ENCODE measurements at regions not wholly inside any gene's neighbourhood (a gene's known extent, or its start where the extent isn't known, plus 50 kb on each side); places are given as distances from the start of the nearest gene placed in this dataset.

- H3K36me3 ChIP-seq (ENCODE audit: control insufficient read depth in 2 of 2, insufficient read depth in 1 of 2, low read length in 2 of 2): no peaks in the 10 kb centered on the region
These were observed 149.6 kb downstream of the CYP26A1 start for GRCh38 chr10:93223336-93223735.

GRCh38 chr10:93224005-93224779 is 150.5 kb downstream of the CYP26A1 start:
- no peak overlapping the region for H3K4me3 ChIP-seq (ENCODE audit: low read depth, low read length)
- CTCF ChIA-PET: interaction anchor here (0.5 to 1.6 kb wide), 7 partner anchors 40 to 339 kb away, joined by 3 to 9 read pairs (median 3); no protein-coding TSS in a partner anchor
- H3K36me3 ChIP-seq (ENCODE audit: control insufficient read depth in 2 of 2, insufficient read depth in 1 of 2, low read length in 2 of 2): no peaks in the 10 kb centered on the region
- H3K4me1 ChIP-seq (ENCODE audit: control insufficient read depth, insufficient read depth, low read length): no peaks in the 10 kb centered on the region
- no peak overlapping the region for H3K27ac ChIP-seq (ENCODE audit: extremely low read depth, low read depth, low read length)
- TF ChIP-seq ZNF555 (tag by site-specific recombination; conservative IDR thresholded peaks at IDR 0.05) (no peak), ZNF529 (tag by site-specific recombination; IDR thresholded peaks at IDR 0.05; ENCODE audit: insufficient replicate concordance) (no peak), ZNF488 (tag by site-specific recombination; IDR thresholded peaks at IDR 0.05) (no peak), ZNF19 (tag by site-specific recombination; IDR thresholded peaks at IDR 0.05; ENCODE audit: low read depth) (no peak), ZBTB1 (tag by site-specific recombination; IDR thresholded peaks at IDR 0.05) (no peak), AEBP2 (tag by site-specific recombination; IDR thresholded peaks at IDR 0.05; ENCODE audit: borderline replicate concordance) (no peak), ZNF341 (tag by site-specific recombination; IDR thresholded peaks at IDR 0.05; ENCODE audit: low read depth) (no peak), ZNF580 (tag by site-specific recombination; IDR thresholded peaks at IDR 0.05) (no peak), ZNF239 (tag by site-specific recombination; IDR thresholded peaks at IDR 0.05) (no peak), ZNF157 (tag by site-specific recombination; IDR thresholded peaks at IDR 0.05) (no peak), ZBTB11 (tag by site-specific recombination; conservative IDR thresholded peaks at IDR 0.05; ENCODE audit: low read depth) (no peak), ZNF324 (tag by site-specific recombination; IDR thresholded peaks at IDR 0.05) (no peak), ZNF423 (tag by site-specific recombination; IDR thresholded peaks at IDR 0.05) (no peak), ZNF10 (tag by site-specific recombination; IDR thresholded peaks at IDR 0.05) (no peak), ZNF664 (tag by site-specific recombination; IDR thresholded peaks at IDR 0.05) (no peak)
- POLR2A ChIA-PET: no interaction called here
- H3K9me3 ChIP-seq (ENCODE audit: control insufficient read depth, insufficient read depth, low read depth, low read length): no peaks in the 10 kb centered on the region

More at GRCh38 chr10:93223336-93223735, 149.6 kb downstream of the CYP26A1 start:
- ChIA-PET POLR2A (no interaction called here), CTCF (interaction anchor here (1.1 to 1.6 kb wide), 2 partner anchors 217 to 338 kb away, joined by 3 to 9 read pairs; no protein-coding TSS in a partner anchor)
- Histone ChIP-seq H3K27ac (ENCODE audit: extremely low read depth, low read depth, low read length) (no peak overlapping the region), H3K9me3 (ENCODE audit: control insufficient read depth, insufficient read depth, low read depth, low read length) (no peaks in the 10 kb centered on the region), H3K4me3 (ENCODE audit: low read depth, low read length) (no peak overlapping the region), H3K4me1 (ENCODE audit: control insufficient read depth, insufficient read depth, low read length) (no peaks in the 10 kb centered on the region)
- no peak for TF ChIP-seq ZNF366 (tag by site-specific recombination; conservative IDR thresholded peaks at IDR 0.05)
- TF ChIP-seq ZBTB44 (tag by site-specific recombination; IDR thresholded peaks at IDR 0.05): no peak
- no peak for TF ChIP-seq MEIS1 (CRISPR knock-in tag; IDR thresholded peaks at IDR 0.05; ENCODE audit: borderline replicate concordance)
- no peak for TF ChIP-seq ZNF423 (tag by site-specific recombination; IDR thresholded peaks at IDR 0.05)
- TF ChIP-seq ZNF335 (tag by site-specific recombination; conservative IDR thresholded peaks at IDR 0.05): no peak
- TF ChIP-seq ZNF558 (tag by site-specific recombination; IDR thresholded peaks at IDR 0.05): no peak
- no peak for TF ChIP-seq KLF7 (tag by site-specific recombination; IDR thresholded peaks at IDR 0.05; ENCODE audit: borderline replicate concordance)
